22Rv1 (cell line): ENCODE measurements at regions not wholly inside any gene's neighbourhood (a gene's known extent, or its start where the extent isn't known, plus 50 kb on each side); places are given as distances from the start of the nearest gene placed in this dataset.

Source experiments
- H3K27ac ChIP-seq: fragments of 450-650 bp; 2 replicates; pipeline ENCODE4 v1.5.1; 2017
- ZFX ChIP-seq: fragments of 450-650 bp; IDR thresholded peaks from 2 replicates; pipeline ENCODE4 v1.6.1; 2017; ENCODE audit warnings: antibody characterized with exemption, borderline replicate concordance
- TF ChIP-seq, protein P1 (sequence below): fragments of 450-650 bp; IDR thresholded peaks from 2 replicates; pipeline ENCODE4 v1.5.1; 2017; ENCODE audit warnings: mild to moderate bottlenecking

DNA sequence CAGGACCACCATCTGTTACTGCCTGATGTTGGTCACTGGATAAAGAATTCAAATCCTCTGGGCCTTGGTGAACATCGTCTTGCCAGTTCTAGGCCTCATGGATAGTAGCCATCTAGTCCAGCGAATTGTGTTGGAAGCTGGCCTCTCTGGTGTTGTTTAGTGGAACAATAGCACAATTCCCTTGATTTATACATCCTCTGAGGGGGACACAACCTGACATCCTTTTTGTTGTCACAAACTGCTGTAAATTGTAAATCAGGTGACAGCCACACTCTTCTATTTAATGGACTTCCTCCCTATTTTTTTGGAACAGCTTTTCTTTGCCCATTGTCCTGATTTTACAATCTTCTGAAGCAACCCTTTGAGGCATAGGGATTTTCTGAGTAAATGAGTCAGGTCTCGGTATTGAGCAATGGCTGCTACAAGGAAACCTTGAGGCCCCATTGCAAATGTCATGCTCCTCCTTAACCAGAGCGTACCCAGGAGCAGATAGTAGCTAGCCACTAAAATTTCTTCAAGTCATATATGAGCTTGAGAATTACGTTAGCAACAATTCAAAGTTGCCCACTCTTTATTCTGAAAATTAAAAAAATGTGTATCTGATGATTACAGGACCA is 263.3 kb downstream of the COG6 start:
- H3K27ac ChIP-seq, result no peak overlapping the region
- TF ChIP-seq, protein P1, sequence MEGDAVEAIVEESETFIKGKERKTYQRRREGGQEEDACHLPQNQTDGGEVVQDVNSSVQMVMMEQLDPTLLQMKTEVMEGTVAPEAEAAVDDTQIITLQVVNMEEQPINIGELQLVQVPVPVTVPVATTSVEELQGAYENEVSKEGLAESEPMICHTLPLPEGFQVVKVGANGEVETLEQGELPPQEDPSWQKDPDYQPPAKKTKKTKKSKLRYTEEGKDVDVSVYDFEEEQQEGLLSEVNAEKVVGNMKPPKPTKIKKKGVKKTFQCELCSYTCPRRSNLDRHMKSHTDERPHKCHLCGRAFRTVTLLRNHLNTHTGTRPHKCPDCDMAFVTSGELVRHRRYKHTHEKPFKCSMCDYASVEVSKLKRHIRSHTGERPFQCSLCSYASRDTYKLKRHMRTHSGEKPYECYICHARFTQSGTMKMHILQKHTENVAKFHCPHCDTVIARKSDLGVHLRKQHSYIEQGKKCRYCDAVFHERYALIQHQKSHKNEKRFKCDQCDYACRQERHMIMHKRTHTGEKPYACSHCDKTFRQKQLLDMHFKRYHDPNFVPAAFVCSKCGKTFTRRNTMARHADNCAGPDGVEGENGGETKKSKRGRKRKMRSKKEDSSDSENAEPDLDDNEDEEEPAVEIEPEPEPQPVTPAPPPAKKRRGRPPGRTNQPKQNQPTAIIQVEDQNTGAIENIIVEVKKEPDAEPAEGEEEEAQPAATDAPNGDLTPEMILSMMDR, result no peak
- no peak for TF ChIP-seq ZFX

DNA sequence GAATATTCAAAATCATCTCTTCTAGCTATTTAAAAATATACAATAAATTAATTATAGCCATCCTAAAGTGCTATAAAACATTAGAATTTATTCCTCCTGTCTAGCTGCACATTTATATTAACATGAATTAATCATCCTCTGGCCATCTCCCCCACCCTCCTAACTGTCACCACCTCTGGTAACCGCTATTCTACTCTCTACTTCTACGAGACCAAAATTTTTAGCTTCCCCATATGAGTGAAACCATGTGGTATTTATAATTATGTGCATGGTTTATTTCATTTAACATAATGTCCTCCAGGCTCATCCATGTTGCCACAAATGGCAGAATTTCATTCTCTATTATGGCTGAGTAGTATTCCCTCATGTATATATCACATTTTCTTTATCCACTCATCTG is 265.2 kb downstream of the COG6 start:
- H3K27ac ChIP-seq, result no peak overlapping the region
- TF ChIP-seq, protein P1, result no peak
- TF ChIP-seq ZFX, result no peak

- TF ChIP-seq, protein P1, result no peak
- no peak for TF ChIP-seq ZFX
- no peak overlapping the region for H3K27ac ChIP-seq
These were observed 270.9 kb downstream of the COG6 start for GRCh38 chr13:39926345-39926744.

- TF ChIP-seq ZFX, result no peak
- TF ChIP-seq, protein P1, result no peak
- H3K27ac ChIP-seq, result no peak overlapping the region
These were observed 272.8 kb downstream of the COG6 start for GRCh38 chr13:39928261-39928660.

- TF ChIP-seq, protein P1, result no peak
- TF ChIP-seq ZFX, result no peak
- H3K27ac ChIP-seq, result no peak overlapping the region
These were observed 274.1 kb downstream of the COG6 start for GRCh38 chr13:39929583-39929982.

GRCh38 chr13:39930060-39930459 is 274.6 kb downstream of the COG6 start:
- TF ChIP-seq, protein P1, result no peak
- TF ChIP-seq ZFX, result no peak
- H3K27ac ChIP-seq, result no peak overlapping the region

GRCh38 chr13:39930544-39931444 is 275.3 kb downstream of the COG6 start:
- no peak overlapping the region for H3K27ac ChIP-seq
- TF ChIP-seq ZFX, result no peak
- TF ChIP-seq, protein P1, result no peak
